ENCODE measurements at regions not wholly inside any gene's neighbourhood (a gene's known extent, or its start where the extent isn't known, plus 50 kb on each side); places are given as distances from the start of the nearest gene placed in this dataset.
"Not testable (repeated sequence)": the region's sequence is repeated elsewhere in the genome, so short reads cannot be mapped to it uniquely, and the experiment has no call there.

- H3K36me3 ChIP-seq (replicated peaks) = no peaks in the 10 kb centered on the region
- H3K27me3 ChIP-seq (ENCODE audit: low read depth) = no peaks in the 10 kb centered on the region
- H3K4me1 ChIP-seq = peaks cover 11% of the 10 kb centered on the region
- H3K9me3 ChIP-seq = no peaks in the 10 kb centered on the region
- in situ Hi-C loops (cut with MboI; ENCODE audit: low sequenced_read_pairs) = loop anchor here (25.0 kb wide), 1 partner anchor 677 kb away; no protein-coding TSS in a partner anchor
- DNase-seq (ENCODE audit: low spot score in 2 of 2) = no peak
- no peak overlapping the region for H3K4me3 ChIP-seq
Observed at GRCh38 chrX:13489454-13489853, 79.9 kb upstream of the EGFL6 start.

GRCh38 chrX:13487731-13488505, 81.5 kb upstream of the EGFL6 start:
- Histone ChIP-seq H3K27me3 (ENCODE audit: low read depth) (no peaks in the 10 kb centered on the region), H3K36me3 (replicated peaks) (no peaks in the 10 kb centered on the region), H3K4me3 (no peak overlapping the region), H3K9me3 (no peaks in the 10 kb centered on the region), H3K4me1 (peaks cover 11% of the 10 kb centered on the region)
- in situ Hi-C loops (cut with MboI; ENCODE audit: low sequenced_read_pairs) = loop anchor here (25.0 kb wide), 1 partner anchor 676 kb away; no protein-coding TSS in a partner anchor
- DNase-seq (ENCODE audit: low spot score in 2 of 2) = peak; percentile 77 to 83

- no peaks in the 10 kb centered on the region for H3K27me3 ChIP-seq (ENCODE audit: low read depth)
- DNase-seq (ENCODE audit: low spot score in 2 of 2) = no peak
- in situ Hi-C loops (cut with MboI; ENCODE audit: low sequenced_read_pairs) = loop anchor here (25.0 kb wide), 1 partner anchor 673 kb away; no protein-coding TSS in a partner anchor
- H3K4me1 ChIP-seq = peaks cover 11% of the 10 kb centered on the region
- no peaks in the 10 kb centered on the region for H3K9me3 ChIP-seq
- H3K36me3 ChIP-seq (replicated peaks) = no peaks in the 10 kb centered on the region
- no peak overlapping the region for H3K4me3 ChIP-seq
Observed at GRCh38 chrX:13485167-13485566, 84.2 kb upstream of the EGFL6 start.

- no peaks in the 10 kb centered on the region for H3K27me3 ChIP-seq (ENCODE audit: low read depth)
- no peaks in the 10 kb centered on the region for H3K9me3 ChIP-seq
- in situ Hi-C loops (cut with MboI; ENCODE audit: low sequenced_read_pairs) = loop anchor here (5.0 to 25.0 kb wide), 2 partner anchors 531 to 671 kb away; no protein-coding TSS in a partner anchor
- no peak overlapping the region for H3K4me3 ChIP-seq
- peaks cover 11% of the 10 kb centered on the region for H3K4me1 ChIP-seq
- no peak for DNase-seq (ENCODE audit: low spot score in 2 of 2)
- no peaks in the 10 kb centered on the region for H3K36me3 ChIP-seq (replicated peaks)
Observed at GRCh38 chrX:13483773-13484172, 85.6 kb upstream of the EGFL6 start.

- no peak for DNase-seq (ENCODE audit: low spot score in 2 of 2)
- H3K36me3 ChIP-seq (replicated peaks) = no peaks in the 10 kb centered on the region
- H3K4me1 ChIP-seq = peaks cover 9% of the 10 kb centered on the region
- H3K4me3 ChIP-seq = no peak overlapping the region
- in situ Hi-C loops (cut with MboI; ENCODE audit: low sequenced_read_pairs) = loop anchor here (5.0 to 25.0 kb wide), 2 partner anchors 531 to 671 kb away; no protein-coding TSS in a partner anchor
- no peaks in the 10 kb centered on the region for H3K27me3 ChIP-seq (ENCODE audit: low read depth)
- no peaks in the 10 kb centered on the region for H3K9me3 ChIP-seq
Observed at GRCh38 chrX:13482746-13483541, 86.5 kb upstream of the EGFL6 start.

- not testable (repeated sequence) for H3K36me3 ChIP-seq (replicated peaks); DNase-seq (ENCODE audit: low spot score in 2 of 2); H3K4me3 ChIP-seq; H3K27me3 ChIP-seq (ENCODE audit: low read depth); H3K4me1 ChIP-seq; H3K9me3 ChIP-seq
- in situ Hi-C loops (cut with MboI; ENCODE audit: low sequenced_read_pairs) = loop anchor here (5.0 to 25.0 kb wide), 2 partner anchors 528 to 668 kb away; no protein-coding TSS in a partner anchor
Observed at GRCh38 chrX:13480780-13481179, 88.6 kb upstream of the EGFL6 start.

GRCh38 chrX:13479452-13479813, 90.0 kb upstream of the EGFL6 start:
- Histone ChIP-seq H3K36me3 (replicated peaks) (no peaks in the 10 kb centered on the region), H3K4me1 (no peaks in the 10 kb centered on the region), H3K27me3 (ENCODE audit: low read depth) (no peaks in the 10 kb centered on the region), H3K4me3 (no peak overlapping the region), H3K9me3 (no peaks in the 10 kb centered on the region)
- in situ Hi-C loops (cut with MboI; ENCODE audit: low sequenced_read_pairs) = loop anchor here (25.0 kb wide), 1 partner anchor 667 kb away; no protein-coding TSS in a partner anchor
- DNase-seq (ENCODE audit: low spot score in 2 of 2) = no peak

GRCh38 chrX:13478740-13479451, 90.5 kb upstream of the EGFL6 start:
- no peaks in the 10 kb centered on the region for H3K9me3 ChIP-seq
- in situ Hi-C loops (cut with MboI; ENCODE audit: low sequenced_read_pairs) = loop anchor here (25.0 kb wide), 1 partner anchor 667 kb away; no protein-coding TSS in a partner anchor
- H3K27me3 ChIP-seq (ENCODE audit: low read depth) = no peaks in the 10 kb centered on the region
- H3K4me1 ChIP-seq = no peaks in the 10 kb centered on the region
- no peaks in the 10 kb centered on the region for H3K36me3 ChIP-seq (replicated peaks)
- no peak overlapping the region for H3K4me3 ChIP-seq
- DNase-seq (ENCODE audit: low spot score in 2 of 2) = no peak

GRCh38 chrX:13476384-13476783, 93.0 kb upstream of the EGFL6 start:
- H3K36me3 ChIP-seq (replicated peaks) = no peaks in the 10 kb centered on the region
- H3K9me3 ChIP-seq = no peaks in the 10 kb centered on the region
- no peaks in the 10 kb centered on the region for H3K4me1 ChIP-seq
- H3K4me3 ChIP-seq = no peak overlapping the region
- DNase-seq (ENCODE audit: low spot score in 2 of 2) = no peak
- no peaks in the 10 kb centered on the region for H3K27me3 ChIP-seq (ENCODE audit: low read depth)
- in situ Hi-C loops (cut with MboI; ENCODE audit: low sequenced_read_pairs) = loop anchor here (25.0 kb wide), 1 partner anchor 664 kb away; no protein-coding TSS in a partner anchor

- peaks cover 9% of the 10 kb centered on the region for H3K4me1 ChIP-seq
- no peak overlapping the region for H3K4me3 ChIP-seq
- H3K27me3 ChIP-seq (ENCODE audit: low read depth) = no peaks in the 10 kb centered on the region
- DNase-seq (ENCODE audit: low spot score in 2 of 2) = no peak
- no peaks in the 10 kb centered on the region for H3K36me3 ChIP-seq (replicated peaks)
- no peaks in the 10 kb centered on the region for H3K9me3 ChIP-seq
- in situ Hi-C loops (cut with MboI; ENCODE audit: low sequenced_read_pairs) = no loop called here
Observed at GRCh38 chrX:13474164-13474516, 95.3 kb upstream of the EGFL6 start.

GRCh38 chrX:13473442-13474163, 95.8 kb upstream of the EGFL6 start:
- Histone ChIP-seq H3K27me3 (ENCODE audit: low read depth) (no peaks in the 10 kb centered on the region), H3K4me1 (peaks cover 9% of the 10 kb centered on the region), H3K4me3 (no peak overlapping the region), H3K9me3 (no peaks in the 10 kb centered on the region), H3K36me3 (replicated peaks) (no peaks in the 10 kb centered on the region)
- in situ Hi-C loops (cut with MboI; ENCODE audit: low sequenced_read_pairs) = no loop called here
- no peak for DNase-seq (ENCODE audit: low spot score in 2 of 2)

GRCh38 chrX:13472975-13473374, 96.4 kb upstream of the EGFL6 start:
- in situ Hi-C loops (cut with MboI; ENCODE audit: low sequenced_read_pairs) = no loop called here
- Histone ChIP-seq H3K36me3 (replicated peaks) (no peaks in the 10 kb centered on the region), H3K4me1 (peaks cover 9% of the 10 kb centered on the region), H3K27me3 (ENCODE audit: low read depth) (no peaks in the 10 kb centered on the region), H3K9me3 (no peaks in the 10 kb centered on the region), H3K4me3 (no peak overlapping the region)
- no peak for DNase-seq (ENCODE audit: low spot score in 2 of 2)

GRCh38 chrX:13471269-13471668, 98.1 kb upstream of the EGFL6 start:
- Histone ChIP-seq H3K9me3 (no peaks in the 10 kb centered on the region), H3K27me3 (ENCODE audit: low read depth) (no peaks in the 10 kb centered on the region), H3K4me1 (peaks cover 9% of the 10 kb centered on the region), H3K36me3 (replicated peaks) (no peaks in the 10 kb centered on the region), H3K4me3 (no peak overlapping the region)
- in situ Hi-C loops (cut with MboI; ENCODE audit: low sequenced_read_pairs) = no loop called here
- DNase-seq (ENCODE audit: low spot score in 2 of 2) = peak in 1 of 2 experiments; percentile 28

Measured in HAP-1 (cell line).